ENCODE measurements at regions not wholly inside any gene's neighbourhood (a gene's known extent, or its start where the extent isn't known, plus 50 kb on each side); places are given as distances from the start of the nearest gene placed in this dataset.
A peak's percentile ranks its signal among the peaks of the same experiment; 100 is the strongest.

- Mint-ChIP-seq H3K4me1 (peaks cover 25% of the 10 kb centered on the region), H3K4me3 (no peak overlapping the region), H3K36me3 (no peaks in the 10 kb centered on the region), H3K27ac (no peak overlapping the region), H3K27me3 (ENCODE audit: low read depth) (no peaks in the 10 kb centered on the region), H3K9me3 (no peaks in the 10 kb centered on the region)
- no peak for DNase-seq (ENCODE audit: low spot score in 2 of 2, unreplicated experiment in 2 of 2)
- TF ChIP-seq, protein P1, sequence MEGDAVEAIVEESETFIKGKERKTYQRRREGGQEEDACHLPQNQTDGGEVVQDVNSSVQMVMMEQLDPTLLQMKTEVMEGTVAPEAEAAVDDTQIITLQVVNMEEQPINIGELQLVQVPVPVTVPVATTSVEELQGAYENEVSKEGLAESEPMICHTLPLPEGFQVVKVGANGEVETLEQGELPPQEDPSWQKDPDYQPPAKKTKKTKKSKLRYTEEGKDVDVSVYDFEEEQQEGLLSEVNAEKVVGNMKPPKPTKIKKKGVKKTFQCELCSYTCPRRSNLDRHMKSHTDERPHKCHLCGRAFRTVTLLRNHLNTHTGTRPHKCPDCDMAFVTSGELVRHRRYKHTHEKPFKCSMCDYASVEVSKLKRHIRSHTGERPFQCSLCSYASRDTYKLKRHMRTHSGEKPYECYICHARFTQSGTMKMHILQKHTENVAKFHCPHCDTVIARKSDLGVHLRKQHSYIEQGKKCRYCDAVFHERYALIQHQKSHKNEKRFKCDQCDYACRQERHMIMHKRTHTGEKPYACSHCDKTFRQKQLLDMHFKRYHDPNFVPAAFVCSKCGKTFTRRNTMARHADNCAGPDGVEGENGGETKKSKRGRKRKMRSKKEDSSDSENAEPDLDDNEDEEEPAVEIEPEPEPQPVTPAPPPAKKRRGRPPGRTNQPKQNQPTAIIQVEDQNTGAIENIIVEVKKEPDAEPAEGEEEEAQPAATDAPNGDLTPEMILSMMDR (IDR thresholded peaks at IDR 0.05; ENCODE audit: unreplicated experiment): no peak
Observed at GRCh38 chr21:17432732-17433057, 80.1 kb upstream of the CXADR start.

DNA sequence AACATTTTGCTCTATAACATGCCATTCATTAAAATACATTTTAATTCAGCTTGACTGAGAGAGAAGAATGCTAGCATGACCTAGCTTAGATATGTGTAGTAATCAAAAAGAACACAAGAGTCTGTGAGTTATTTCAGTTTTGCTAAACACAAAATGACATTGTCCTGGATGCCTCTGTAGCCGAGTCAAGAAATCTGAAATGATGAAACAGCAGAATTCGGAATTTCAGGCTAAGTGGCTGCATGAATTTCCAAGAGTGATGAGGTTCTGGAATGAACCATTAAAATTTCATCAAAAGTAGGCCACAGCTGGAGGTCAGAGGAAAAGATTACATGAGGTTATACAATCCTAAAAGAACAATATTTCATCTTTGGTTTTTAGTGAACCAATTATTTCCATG, 79.1 kb upstream of the CXADR start:
- Mint-ChIP-seq H3K27me3 (ENCODE audit: low read depth) (no peaks in the 10 kb centered on the region), H3K27ac (no peak overlapping the region), H3K9me3 (no peaks in the 10 kb centered on the region), H3K4me3 (no peak overlapping the region), H3K4me1 (peaks cover 35% of the 10 kb centered on the region), H3K36me3 (no peaks in the 10 kb centered on the region)
- no peak for DNase-seq (ENCODE audit: low spot score in 2 of 2, unreplicated experiment in 2 of 2)
- TF ChIP-seq, protein P1 (IDR thresholded peaks at IDR 0.05; ENCODE audit: unreplicated experiment): no peak

DNA sequence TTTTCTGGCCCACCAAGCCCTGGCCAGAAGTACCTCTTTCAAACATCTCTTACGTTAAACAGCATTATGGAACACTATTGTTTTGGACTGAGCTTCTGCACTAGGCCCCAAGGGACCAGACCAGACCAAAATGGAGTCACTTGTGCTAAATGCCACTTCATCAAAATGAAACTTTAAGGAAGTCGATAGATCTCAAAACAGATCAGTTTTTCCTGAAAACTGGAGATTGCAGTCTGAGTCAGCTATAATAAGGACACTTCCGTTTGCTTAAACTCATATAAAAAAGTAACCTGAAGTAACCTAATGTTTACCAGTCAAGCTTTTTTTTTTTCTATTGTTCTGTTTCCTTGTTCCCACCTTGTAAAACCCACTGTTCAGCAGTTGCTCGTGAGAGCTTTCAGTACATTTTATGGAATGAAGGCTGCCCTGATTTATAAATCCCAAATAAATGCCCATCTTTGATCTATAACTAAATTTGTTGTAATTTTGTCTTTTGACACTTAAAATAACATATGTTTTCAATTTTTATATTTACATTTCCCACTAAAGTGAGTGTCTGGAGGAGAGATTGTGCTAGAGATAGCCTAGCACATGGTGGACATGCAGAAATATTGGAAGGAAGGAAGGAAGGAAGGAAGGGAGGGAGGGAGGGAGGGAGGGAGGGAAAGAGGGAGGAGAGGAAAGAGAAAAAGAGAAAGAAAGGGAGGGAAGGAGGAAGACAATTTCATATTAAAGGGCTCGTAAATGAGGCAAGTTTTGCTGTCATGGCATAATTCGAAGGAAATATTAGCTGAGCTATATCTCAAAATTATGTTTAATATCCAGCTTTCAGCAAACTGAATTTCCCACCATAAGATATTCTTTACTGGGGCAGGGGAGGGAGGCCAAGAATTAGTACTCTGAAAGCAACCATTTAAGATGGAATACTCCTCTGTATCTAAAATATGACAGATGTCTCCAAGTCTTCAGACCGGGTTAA, 77.0 kb upstream of the CXADR start:
- no peaks in the 10 kb centered on the region for H3K36me3 Mint-ChIP-seq
- TF ChIP-seq, protein P1 (IDR thresholded peaks at IDR 0.05; ENCODE audit: unreplicated experiment): no peak
- H3K9me3 Mint-ChIP-seq: no peaks in the 10 kb centered on the region
- H3K4me1 Mint-ChIP-seq: peaks cover 40% of the 10 kb centered on the region
- no peak overlapping the region for H3K4me3 Mint-ChIP-seq
- no peak for DNase-seq (ENCODE audit: low spot score in 2 of 2, unreplicated experiment in 2 of 2)
- no peaks in the 10 kb centered on the region for H3K27me3 Mint-ChIP-seq (ENCODE audit: low read depth)
- peak overlapping the region; percentile 81 for H3K27ac Mint-ChIP-seq

- H3K4me3 Mint-ChIP-seq: no peak overlapping the region
- TF ChIP-seq, protein P1 (IDR thresholded peaks at IDR 0.05; ENCODE audit: unreplicated experiment): no peak
- no peaks in the 10 kb centered on the region for H3K27me3 Mint-ChIP-seq (ENCODE audit: low read depth)
- no peaks in the 10 kb centered on the region for H3K9me3 Mint-ChIP-seq
- H3K4me1 Mint-ChIP-seq: peaks cover 48% of the 10 kb centered on the region
- peak overlapping the region; percentile 81 for H3K27ac Mint-ChIP-seq
- no peak for DNase-seq (ENCODE audit: low spot score in 2 of 2, unreplicated experiment in 2 of 2)
- no peaks in the 10 kb centered on the region for H3K36me3 Mint-ChIP-seq
Observed at GRCh38 chr21:17436626-17437111, 76.2 kb upstream of the CXADR start.

DNA sequence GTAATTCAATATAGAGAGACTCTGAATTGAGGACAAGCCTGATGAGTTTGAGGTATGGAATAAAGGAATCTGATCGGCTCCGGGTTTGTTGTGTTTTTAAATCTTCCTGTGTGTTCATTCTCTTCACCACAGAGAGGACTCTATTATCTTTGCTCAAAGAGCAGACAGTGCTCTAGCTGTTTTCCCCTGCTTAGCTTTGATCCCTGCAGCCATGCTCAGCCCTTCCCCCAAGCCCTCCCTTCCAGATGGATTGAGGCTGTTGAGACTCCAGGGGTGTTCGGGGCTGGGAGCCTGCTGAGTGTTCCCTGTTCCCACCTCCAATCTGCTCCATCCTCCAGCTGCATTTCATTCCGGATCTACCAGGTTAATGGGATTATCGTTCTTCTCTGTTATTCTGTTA, 74.2 kb upstream of the CXADR start:
- Mint-ChIP-seq H3K36me3 (no peaks in the 10 kb centered on the region), H3K4me3 (no peak overlapping the region), H3K27ac (no peak overlapping the region), H3K27me3 (ENCODE audit: low read depth) (no peaks in the 10 kb centered on the region), H3K9me3 (no peaks in the 10 kb centered on the region), H3K4me1 (peaks cover 59% of the 10 kb centered on the region)
- DNase-seq (ENCODE audit: low spot score in 2 of 2, unreplicated experiment in 2 of 2): no peak
- TF ChIP-seq, protein P1 (IDR thresholded peaks at IDR 0.05; ENCODE audit: unreplicated experiment): no peak

Measured in mesothelial cell of epicardium (in vitro differentiated cells).